ENCODE measurements at regions not wholly inside any gene's neighbourhood (a gene's known extent, or its start where the extent isn't known, plus 50 kb on each side); places are given as distances from the start of the nearest gene placed in this dataset.
"Not testable (repeated sequence)": the region's sequence is repeated elsewhere in the genome, so short reads cannot be mapped to it uniquely, and the experiment has no call there.

GRCh38 chr9:63296848-63297247, 1988.2 kb downstream of the FOXD4L5 start:
- H3K4me3 ChIP-seq (ENCODE audit: low read depth, low read length); DNase-seq (ENCODE audit: low read depth): not testable (repeated sequence)

GRCh38 chr9:63296366-63296765, 1988.6 kb downstream of the FOXD4L5 start:
- H3K4me3 ChIP-seq (ENCODE audit: low read depth, low read length); DNase-seq (ENCODE audit: low read depth): not testable (repeated sequence)

- H3K4me3 ChIP-seq (ENCODE audit: low read depth, low read length); DNase-seq (ENCODE audit: low read depth): not testable (repeated sequence)
Measured at GRCh38 chr9:63289971-63290370, 1995.0 kb downstream of the FOXD4L5 start.

Data from fibroblast of villous mesenchyme (primary cell).